GM20000 (cell line): ENCODE measurements at regions not wholly inside any gene's neighbourhood (a gene's known extent, or its start where the extent isn't known, plus 50 kb on each side); places are given as distances from the start of the nearest gene placed in this dataset.
A peak's percentile ranks its signal among the peaks of the same experiment; 100 is the strongest.

ENCODE experiments used
- DNase-seq: peaks from one replicate; pipeline ENCODE4 v3.0.0; 2012; ENCODE audit warnings: low spot score
- CTCF ChIP-seq: IDR thresholded peaks from 2 replicates; pipeline ENCODE4 v1.5.1; 2012; ENCODE audit warnings: mild to moderate bottlenecking, control low read depth; ENCODE audit errors: extremely low read depth, missing control alignments

GRCh38 chrX:10759141-10759799 lies 138.9 kb upstream of the MID1 start:
- TF ChIP-seq CTCF = no peak
- DNase-seq = no peak

GRCh38 chrX:10761447-10761846 lies 141.1 kb upstream of the MID1 start:
- DNase-seq = no peak
- no peak for TF ChIP-seq CTCF

GRCh38 chrX:10769195-10769594 lies 148.8 kb upstream of the MID1 start:
- TF ChIP-seq CTCF = no peak
- DNase-seq = peak; percentile 14

- DNase-seq = no peak
Measured at GRCh38 chrX:10769696-10770619, 149.6 kb upstream of the MID1 start.

GRCh38 chrX:10773318-10773717 lies 152.9 kb upstream of the MID1 start:
- DNase-seq = no peak
- TF ChIP-seq CTCF = no peak

More at GRCh38 chrX:10769696-10770619, 149.6 kb upstream of the MID1 start:
- TF ChIP-seq CTCF = no peak

GRCh38 chrX:10781847-10782530 lies 161.6 kb upstream of the MID1 start:
- no peak for DNase-seq
- TF ChIP-seq CTCF = no peak

GRCh38 chrX:10783451-10783995 lies 163.1 kb upstream of the MID1 start:
- no peak for TF ChIP-seq CTCF
- no peak for DNase-seq
